Osteoblast (primary cell): ENCODE measurements at regions not wholly inside any gene's neighbourhood (a gene's known extent, or its start where the extent isn't known, plus 50 kb on each side); places are given as distances from the start of the nearest gene placed in this dataset.

Experiments
- DNase-seq: peaks from one replicate; pipeline ENCODE4 v3.0.0; 2011; ENCODE audit warnings: low spot score, mixed read lengths; ENCODE audit not compliant: insufficient read length; ENCODE audit errors: missing footprints
- H2AFZ ChIP-seq: 2 replicates; pipeline ENCODE4 v1.6.0; 2011; ENCODE audit warnings: mild to moderate bottlenecking, low read length
- H3K27ac ChIP-seq: 2 replicates; pipeline ENCODE4 v1.5.1; 2011; ENCODE audit warnings: mild to moderate bottlenecking, low read depth, low read length, moderate library complexity
- H3K27me3 ChIP-seq: 2 replicates; pipeline ENCODE4 v1.6.0; 2012; ENCODE audit warnings: mild to moderate bottlenecking, control low read depth, inconsistent platforms, low read length, moderate library complexity; ENCODE audit not compliant: insufficient read depth
- H3K36me3 ChIP-seq: 2 replicates; pipeline ENCODE4 v1.5.1; 2011; ENCODE audit warnings: mild to moderate bottlenecking, low read length, control low read depth, moderate library complexity; ENCODE audit not compliant: insufficient read depth
- H3K4me1 ChIP-seq: 2 replicates; pipeline ENCODE4 v1.5.1; 2011; ENCODE audit warnings: mild to moderate bottlenecking, low read length, control low read depth, moderate library complexity; ENCODE audit not compliant: insufficient read depth
- H3K4me2 ChIP-seq: 2 replicates; pipeline ENCODE4 v1.6.0; 2011; ENCODE audit warnings: mild to moderate bottlenecking, low read length; ENCODE audit not compliant: insufficient read depth
- H3K4me3 ChIP-seq: fragments of 200-600 bp; sonication (generic); 3 replicates; pipeline ENCODE4 v1.5.1; 2012; ENCODE audit warnings: mild to moderate bottlenecking, low read length, inconsistent platforms; ENCODE audit not compliant: insufficient read depth
- H3K79me2 ChIP-seq: 2 replicates; pipeline ENCODE4 v1.6.0; 2012; ENCODE audit warnings: mild to moderate bottlenecking, low read length, control low read depth, inconsistent platforms; ENCODE audit not compliant: insufficient read depth
- H3K9me3 ChIP-seq: 2 replicates; pipeline ENCODE4 v1.5.1; 2011; ENCODE audit warnings: low read depth, low read length, control low read depth
- H4K20me1 ChIP-seq: 2 replicates; pipeline ENCODE4 v1.6.0; 2012; ENCODE audit warnings: mild to moderate bottlenecking, low read length, control low read depth; ENCODE audit not compliant: insufficient read depth
- TF ChIP-seq, protein P1 (sequence below): IDR thresholded peaks from 2 replicates; pipeline ENCODE4 v1.5.1; 2011; ENCODE audit warnings: mild to moderate bottlenecking, low read depth, low read length, moderate library complexity; ENCODE audit errors: extremely low read depth

- H2AFZ ChIP-seq: no peak overlapping the region
- no peak overlapping the region for H3K4me3 ChIP-seq
- H3K4me2 ChIP-seq: no peak overlapping the region
- no peak overlapping the region for H3K27ac ChIP-seq
- no peak for DNase-seq
- no peaks in the 10 kb centered on the region for H3K36me3 ChIP-seq
- TF ChIP-seq, protein P1, sequence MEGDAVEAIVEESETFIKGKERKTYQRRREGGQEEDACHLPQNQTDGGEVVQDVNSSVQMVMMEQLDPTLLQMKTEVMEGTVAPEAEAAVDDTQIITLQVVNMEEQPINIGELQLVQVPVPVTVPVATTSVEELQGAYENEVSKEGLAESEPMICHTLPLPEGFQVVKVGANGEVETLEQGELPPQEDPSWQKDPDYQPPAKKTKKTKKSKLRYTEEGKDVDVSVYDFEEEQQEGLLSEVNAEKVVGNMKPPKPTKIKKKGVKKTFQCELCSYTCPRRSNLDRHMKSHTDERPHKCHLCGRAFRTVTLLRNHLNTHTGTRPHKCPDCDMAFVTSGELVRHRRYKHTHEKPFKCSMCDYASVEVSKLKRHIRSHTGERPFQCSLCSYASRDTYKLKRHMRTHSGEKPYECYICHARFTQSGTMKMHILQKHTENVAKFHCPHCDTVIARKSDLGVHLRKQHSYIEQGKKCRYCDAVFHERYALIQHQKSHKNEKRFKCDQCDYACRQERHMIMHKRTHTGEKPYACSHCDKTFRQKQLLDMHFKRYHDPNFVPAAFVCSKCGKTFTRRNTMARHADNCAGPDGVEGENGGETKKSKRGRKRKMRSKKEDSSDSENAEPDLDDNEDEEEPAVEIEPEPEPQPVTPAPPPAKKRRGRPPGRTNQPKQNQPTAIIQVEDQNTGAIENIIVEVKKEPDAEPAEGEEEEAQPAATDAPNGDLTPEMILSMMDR: no peak
- peaks cover 2% of the 10 kb centered on the region for H3K9me3 ChIP-seq
- H3K27me3 ChIP-seq: no peaks in the 10 kb centered on the region
- no peaks in the 10 kb centered on the region for H3K4me1 ChIP-seq
- H3K79me2 ChIP-seq: no peaks in the 10 kb centered on the region
- no peaks in the 10 kb centered on the region for H4K20me1 ChIP-seq
These were observed 125.1 kb upstream of the AGBL1 start for GRCh38 chr15:85954586-85954985.

DNA sequence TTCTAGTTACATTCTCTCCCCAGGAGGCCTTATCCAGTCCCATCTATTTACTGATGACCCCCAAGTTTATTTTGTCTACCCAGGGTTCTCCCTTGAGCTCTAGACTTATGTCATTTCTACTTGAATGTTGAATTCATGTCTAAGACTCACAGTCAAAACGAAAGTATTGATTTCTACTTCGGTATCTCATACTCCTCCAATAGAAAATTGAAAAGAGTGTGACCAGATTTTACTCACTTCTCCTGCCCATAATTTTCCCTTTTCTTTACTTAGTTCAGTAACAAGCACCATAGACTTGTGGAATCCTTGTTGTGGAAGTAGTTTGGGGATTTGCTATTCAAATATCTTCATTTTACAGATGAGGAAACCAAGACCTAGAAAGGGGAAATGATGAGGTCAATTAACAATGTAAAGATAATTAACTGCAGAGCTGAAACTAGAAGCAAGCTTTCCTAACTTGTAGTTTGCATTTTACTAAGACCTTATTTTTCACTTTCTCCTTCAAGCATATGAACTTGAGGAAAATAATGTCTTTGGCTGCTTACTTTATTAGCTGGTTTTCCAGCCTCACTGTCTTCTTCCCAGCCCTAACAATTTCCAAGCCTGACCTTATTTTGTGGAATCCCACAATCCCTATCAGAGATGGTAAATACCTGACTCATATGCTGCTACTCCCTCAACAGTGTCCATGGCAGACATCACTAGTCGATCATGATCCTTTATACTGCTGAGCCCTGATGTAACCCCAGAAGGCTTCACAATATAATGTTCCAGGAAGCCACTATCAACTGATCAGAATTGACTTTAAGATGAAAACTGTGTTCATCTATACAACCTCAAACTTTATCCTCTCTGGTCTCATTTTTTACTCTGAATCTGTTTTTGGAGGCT, 123.9 kb upstream of the AGBL1 start:
- H3K79me2 ChIP-seq: no peaks in the 10 kb centered on the region
- no peak for DNase-seq
- TF ChIP-seq, protein P1: no peak
- no peaks in the 10 kb centered on the region for H3K36me3 ChIP-seq
- H3K9me3 ChIP-seq: peaks cover 2% of the 10 kb centered on the region
- H3K4me1 ChIP-seq: no peaks in the 10 kb centered on the region
- no peaks in the 10 kb centered on the region for H4K20me1 ChIP-seq
- no peak overlapping the region for H3K27ac ChIP-seq
- no peak overlapping the region for H2AFZ ChIP-seq
- H3K4me3 ChIP-seq: no peak overlapping the region
- H3K27me3 ChIP-seq: no peaks in the 10 kb centered on the region
- H3K4me2 ChIP-seq: no peak overlapping the region

DNA sequence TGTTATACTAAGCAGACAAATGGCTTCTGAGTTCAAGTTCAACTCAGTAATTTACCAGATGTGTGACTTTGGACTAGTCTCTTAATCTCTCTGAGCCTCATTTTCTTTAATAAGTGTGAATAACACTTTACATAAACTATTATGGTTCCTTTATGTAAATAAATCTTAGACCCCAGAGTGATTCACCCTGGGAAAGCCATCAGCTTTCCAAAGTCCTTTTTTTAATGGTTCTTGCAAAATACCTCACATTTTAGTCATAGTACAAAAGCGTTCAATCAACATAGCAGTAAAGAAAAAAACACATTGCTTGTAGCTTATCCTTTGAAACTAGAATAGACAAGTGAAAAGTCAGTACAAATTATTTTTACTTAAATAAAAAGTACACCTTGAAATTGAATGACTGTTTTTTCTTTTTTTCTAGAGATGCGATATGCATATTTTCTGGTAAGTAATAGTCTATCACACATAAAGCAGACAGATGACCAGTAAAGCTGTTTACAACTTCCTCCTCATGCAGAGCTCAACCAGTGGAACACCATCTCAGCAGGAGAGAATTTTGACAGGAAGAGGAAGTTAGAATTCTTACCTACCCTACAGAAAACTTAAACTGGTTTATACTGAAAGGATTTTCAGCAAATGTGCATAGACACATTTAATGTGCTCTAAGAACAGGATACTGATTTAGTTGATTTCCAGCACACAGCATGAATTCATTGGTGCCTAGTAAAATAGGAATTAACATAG, 123.0 kb upstream of the AGBL1 start:
- Histone ChIP-seq H3K27me3 (no peaks in the 10 kb centered on the region), H3K27ac (no peak overlapping the region), H3K4me2 (no peak overlapping the region), H2AFZ (no peak overlapping the region), H3K4me1 (no peaks in the 10 kb centered on the region), H3K4me3 (no peak overlapping the region), H3K36me3 (no peaks in the 10 kb centered on the region), H3K79me2 (no peaks in the 10 kb centered on the region), H4K20me1 (no peaks in the 10 kb centered on the region), H3K9me3 (peaks cover 2% of the 10 kb centered on the region)
- TF ChIP-seq, protein P1: no peak
- no peak for DNase-seq

DNA sequence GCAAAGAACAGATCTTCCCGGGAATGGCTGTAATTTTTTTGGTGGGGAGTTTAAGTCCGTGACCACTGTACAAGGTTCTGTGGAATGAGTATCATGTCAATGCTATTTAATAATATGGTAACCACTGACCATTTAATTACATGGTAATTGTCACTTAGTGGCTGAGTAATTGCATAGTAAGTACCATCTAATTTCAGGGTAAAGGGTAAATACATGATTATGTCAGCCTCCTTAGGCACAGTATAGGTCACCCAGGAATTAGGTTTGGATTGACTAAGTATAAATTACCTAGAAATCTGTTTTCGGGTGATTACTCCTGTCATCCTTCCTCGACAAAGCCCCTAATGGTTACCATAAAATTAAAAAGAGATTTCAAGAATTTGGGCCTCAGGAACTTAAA, 120.1 kb upstream of the AGBL1 start:
- H3K9me3 ChIP-seq: peaks cover 2% of the 10 kb centered on the region
- H3K79me2 ChIP-seq: no peaks in the 10 kb centered on the region
- H3K27me3 ChIP-seq: no peaks in the 10 kb centered on the region
- TF ChIP-seq, protein P1: no peak
- no peaks in the 10 kb centered on the region for H4K20me1 ChIP-seq
- H3K4me1 ChIP-seq: no peaks in the 10 kb centered on the region
- H3K4me3 ChIP-seq: no peak overlapping the region
- no peak overlapping the region for H2AFZ ChIP-seq
- no peaks in the 10 kb centered on the region for H3K36me3 ChIP-seq
- H3K27ac ChIP-seq: no peak overlapping the region
- no peak overlapping the region for H3K4me2 ChIP-seq
- no peak for DNase-seq
